GM23248 (cell line): ENCODE measurements at regions not wholly inside any gene's neighbourhood (a gene's known extent, or its start where the extent isn't known, plus 50 kb on each side); places are given as distances from the start of the nearest gene placed in this dataset.

Source experiments
- DNase-seq: peaks from one replicate; pipeline ENCODE4 v3.0.0-alpha.2; 2015
- H2AFZ ChIP-seq: fragments of 200-600 bp; sonication (generic); 2 replicates; pipeline ENCODE4 v1.6.1; 2016; ENCODE audit warnings: antibody characterized with exemption
- H3F3A ChIP-seq: fragments of 200-600 bp; sonication (generic); 2 replicates; pipeline ENCODE4 v1.6.1; 2016; ENCODE audit warnings: mild to moderate bottlenecking, antibody characterized with exemption, mixed run types; ENCODE audit not compliant: insufficient read depth
- H3K27ac ChIP-seq: fragments of 200-600 bp; sonication (generic); 2 replicates; pipeline ENCODE4 v1.5.1; 2016; ENCODE audit warnings: mild to moderate bottlenecking
- H3K27me3 ChIP-seq: fragments of 200-600 bp; sonication (generic); replicated peaks from 2 replicates; pipeline ENCODE4 v1.6.1; 2016; ENCODE audit warnings: mild to moderate bottlenecking; ENCODE audit not compliant: insufficient read depth
- H3K36me3 ChIP-seq: fragments of 200-600 bp; sonication (generic); 2 replicates; pipeline ENCODE4 v1.6.1; 2016; ENCODE audit warnings: low read depth, mild to moderate bottlenecking
- H3K4me1 ChIP-seq: fragments of 200-600 bp; sonication (generic); 2 replicates; pipeline ENCODE4 v1.6.1; 2016; ENCODE audit warnings: mild to moderate bottlenecking; ENCODE audit not compliant: insufficient read depth
- H3K4me2 ChIP-seq: fragments of 200-600 bp; sonication (generic); one replicate; pipeline ENCODE4 v1.6.1; 2016; ENCODE audit warnings: mild to moderate bottlenecking; ENCODE audit not compliant: unreplicated experiment
- H3K4me3 ChIP-seq: fragments of 200-600 bp; sonication (generic); 2 replicates; pipeline ENCODE4 v1.5.1; 2016; ENCODE audit warnings: mild to moderate bottlenecking
- H3K79me2 ChIP-seq: fragments of 200-600 bp; sonication (generic); 2 replicates; pipeline ENCODE4 v1.6.1; 2016; ENCODE audit warnings: mild to moderate bottlenecking; ENCODE audit not compliant: insufficient read depth
- H3K9ac ChIP-seq: fragments of 200-600 bp; sonication (generic); 2 replicates; pipeline ENCODE4 v1.6.1; 2016; ENCODE audit warnings: mild to moderate bottlenecking
- H3K9me2 ChIP-seq: fragments of 200-600 bp; sonication (generic); 2 replicates; pipeline ENCODE4 v1.6.1; 2016; ENCODE audit warnings: mixed run types, mild to moderate bottlenecking, moderate library complexity; ENCODE audit not compliant: insufficient read depth
- H3K9me3 ChIP-seq: fragments of 200-600 bp; sonication (generic); one replicate; pipeline ENCODE4 v1.6.1; 2017; ENCODE audit warnings: low read depth
- H4K20me1 ChIP-seq: fragments of 200-600 bp; sonication (generic); 2 replicates; pipeline ENCODE4 v1.6.0; 2016; ENCODE audit not compliant: insufficient read depth
- EZH2 ChIP-seq: fragments of 200-600 bp; sonication (generic); IDR thresholded peaks from 2 replicates; pipeline ENCODE4 v1.6.1; 2018; ENCODE audit warnings: antibody characterized with exemption, mild to moderate bottlenecking; ENCODE audit not compliant: insufficient read depth, poor library complexity, severe bottlenecking
- EZH2phosphoT487 ChIP-seq: fragments of 200-600 bp; sonication (generic); IDR thresholded peaks from 2 replicates; pipeline ENCODE4 v1.6.1; 2018; ENCODE audit warnings: antibody characterized with exemption, moderate library complexity, mild to moderate bottlenecking, low read depth; ENCODE audit not compliant: insufficient read depth
- WGBS, 2 experiments: methylation state at CpG; one replicate each; pipeline ENCODE4 v1.1.6; 2015 to 2017; ENCODE audit warnings: low lambda C conversion rate in 2 of 2, low coverage in 1 of 2; ENCODE audit errors: missing lambda C conversion rate in 2 of 2; 5-methylcytosine and 5-hydroxymethylcytosine counted together
- in situ Hi-C: fragments of 300-500 bp; cut with MboI; formaldehyde crosslinking; loops from 2 replicates; pipeline ENCODE4 v1.15.0; 2020

GRCh38 chr13:21232196-21232595 lies 55.7 kb downstream of the MRPL57 start:
- Histone ChIP-seq H3F3A (no peaks in the 10 kb centered on the region), H3K4me3 (no peak overlapping the region), H3K4me2 (no peak overlapping the region), H3K27ac (no peak overlapping the region), H4K20me1 (no peaks in the 10 kb centered on the region), H3K9me2 (no peaks in the 10 kb centered on the region), H3K9ac (no peak overlapping the region), H3K79me2 (no peaks in the 10 kb centered on the region), H3K27me3 (no peaks in the 10 kb centered on the region; the same call in 1 of the 2 replicates), H3K36me3 (no peaks in the 10 kb centered on the region), H2AFZ (no peak overlapping the region), H3K9me3 (no peaks in the 10 kb centered on the region), H3K4me1 (no peaks in the 10 kb centered on the region)
- 13 to 16% methylated on average over 8 of the region's 8 CpGs for WGBS, 2 experiments
- TF ChIP-seq EZH2 (no peak), EZH2phosphoT487 (no peak)
- in situ Hi-C loops: no loop called here
- peak; percentile 67 for DNase-seq

GRCh38 chr13:21232599-21232998 lies 56.1 kb downstream of the MRPL57 start:
- no peaks in the 10 kb centered on the region; the same call in 1 of the 2 replicates for H3K27me3 ChIP-seq
- H3K4me3 ChIP-seq: no peak overlapping the region
- no peaks in the 10 kb centered on the region for H3K36me3 ChIP-seq
- H3K27ac ChIP-seq: no peak overlapping the region
- no peak overlapping the region for H2AFZ ChIP-seq
- no peaks in the 10 kb centered on the region for H3F3A ChIP-seq
- 64 to 67% methylated on average over 3 of the region's 3 CpGs for WGBS, 2 experiments
- no peaks in the 10 kb centered on the region for H3K9me2 ChIP-seq
- H3K79me2 ChIP-seq: no peaks in the 10 kb centered on the region
- no peaks in the 10 kb centered on the region for H3K9me3 ChIP-seq
- in situ Hi-C loops: no loop called here
- DNase-seq: no peak
- H3K4me2 ChIP-seq: no peak overlapping the region
- no peaks in the 10 kb centered on the region for H3K4me1 ChIP-seq
- H4K20me1 ChIP-seq: no peaks in the 10 kb centered on the region
- TF ChIP-seq EZH2: no peak
- no peak for TF ChIP-seq EZH2phosphoT487
- H3K9ac ChIP-seq: no peak overlapping the region

- Histone ChIP-seq H3K4me1 (no peaks in the 10 kb centered on the region), H3K4me3 (no peak overlapping the region), H3K9me3 (no peaks in the 10 kb centered on the region), H3K36me3 (no peaks in the 10 kb centered on the region), H3K9ac (no peak overlapping the region), H3K27ac (no peak overlapping the region), H3K9me2 (no peaks in the 10 kb centered on the region), H4K20me1 (no peaks in the 10 kb centered on the region), H2AFZ (no peak overlapping the region), H3K27me3 (no peaks in the 10 kb centered on the region; the same call in 1 of the 2 replicates), H3K4me2 (no peak overlapping the region), H3F3A (no peaks in the 10 kb centered on the region), H3K79me2 (no peaks in the 10 kb centered on the region)
- 83 to 86% methylated on average over 3 of the region's 3 CpGs for WGBS, 2 experiments
- DNase-seq: no peak
- in situ Hi-C loops: no loop called here
- TF ChIP-seq EZH2 (no peak), EZH2phosphoT487 (no peak)
Measured at GRCh38 chr13:21233086-21233485, 56.6 kb downstream of the MRPL57 start.

- in situ Hi-C loops: no loop called here
- peak; percentile 65 for DNase-seq
- H3K27ac ChIP-seq: no peak overlapping the region
- H3K4me2 ChIP-seq: peak overlapping the region; percentile 31
- no peaks in the 10 kb centered on the region for H4K20me1 ChIP-seq
- peak overlapping the region; percentile 55 for H2AFZ ChIP-seq
- 10 to 12% methylated on average over 8 of the region's 8 CpGs for WGBS, 2 experiments
- TF ChIP-seq EZH2phosphoT487 (no peak), EZH2 (no peak)
- no peaks in the 10 kb centered on the region for H3K79me2 ChIP-seq
- H3K9me3 ChIP-seq: no peaks in the 10 kb centered on the region
- H3F3A ChIP-seq: no peaks in the 10 kb centered on the region
- no peaks in the 10 kb centered on the region for H3K36me3 ChIP-seq
- H3K4me3 ChIP-seq: no peak overlapping the region
- no peaks in the 10 kb centered on the region; the same call in 1 of the 2 replicates for H3K27me3 ChIP-seq
- H3K4me1 ChIP-seq: no peaks in the 10 kb centered on the region
- H3K9me2 ChIP-seq: no peaks in the 10 kb centered on the region
- no peak overlapping the region for H3K9ac ChIP-seq
Measured at GRCh38 chr13:21234526-21234925, 58.1 kb downstream of the MRPL57 start.

GRCh38 chr13:21235174-21235573 lies 58.7 kb downstream of the MRPL57 start:
- no peaks in the 10 kb centered on the region; the same call in 1 of the 2 replicates for H3K27me3 ChIP-seq
- H3K4me2 ChIP-seq: no peak overlapping the region
- no peaks in the 10 kb centered on the region for H4K20me1 ChIP-seq
- no peaks in the 10 kb centered on the region for H3K9me3 ChIP-seq
- peaks cover 3% of the 10 kb centered on the region for H3F3A ChIP-seq
- H3K9ac ChIP-seq: no peak overlapping the region
- no peak overlapping the region for H2AFZ ChIP-seq
- H3K27ac ChIP-seq: no peak overlapping the region
- no peaks in the 10 kb centered on the region for H3K79me2 ChIP-seq
- no peaks in the 10 kb centered on the region for H3K4me1 ChIP-seq
- no peaks in the 10 kb centered on the region for H3K36me3 ChIP-seq
- no peak for TF ChIP-seq EZH2
- no peak for TF ChIP-seq EZH2phosphoT487
- in situ Hi-C loops: no loop called here
- 56 to 57% methylated on average over 12 of the region's 12 CpGs for WGBS, 2 experiments
- H3K4me3 ChIP-seq: no peak overlapping the region
- H3K9me2 ChIP-seq: no peaks in the 10 kb centered on the region
- no peak for DNase-seq
